H1 (cell line): ENCODE measurements at regions not wholly inside any gene's neighbourhood (a gene's known extent, or its start where the extent isn't known, plus 50 kb on each side); places are given as distances from the start of the nearest gene placed in this dataset.

Experiments
- CTCF ChIA-PET: fragments of 300-600 bp; sonication (Branson Sonifier 250); formaldehyde crosslinking; loops from one replicate; lab custom pipeline; 2021; ENCODE audit not compliant: partially characterized antibody; lab: Charles Lee
- POLR2A ChIA-PET: fragments of 300-600 bp; sonication (Branson Sonifier 250); formaldehyde crosslinking; loops from one replicate; lab custom pipeline; 2021; ENCODE audit warnings: inconsistent platforms; ENCODE audit not compliant: partially characterized antibody; lab: Charles Lee
- DNase-seq, 2 experiments: peaks; one replicate each; pipeline versions ENCODE4 v3.0.0 to v3.0.0-alpha.2; 2010 to 2022; ENCODE audit warnings: low spot score in 2 of 2, low read depth in 1 of 2, mixed read lengths in 1 of 2
- FAIRE-seq: peaks from 2 replicates; lab custom pipeline; 2011; peaks lifted over from hg19 to GRCh38; lab: Jason Lieb, UNC
- H2AFZ ChIP-seq: 2 replicates; pipeline ENCODE4 v1.8.1; 2012; ENCODE audit warnings: low read length, inconsistent platforms
- H2AK5ac ChIP-seq: 2 replicates; pipeline ENCODE4 v1.6.1; 2013; ENCODE audit warnings: low read depth, low read length
- H2BK120ac ChIP-seq: replicated peaks from 2 replicates; pipeline ENCODE3; 2013; ENCODE audit warnings: low read depth, low read length, inconsistent platforms
- H2BK12ac ChIP-seq: 2 replicates; pipeline ENCODE4 v1.6.1; 2013; ENCODE audit warnings: low read depth, low read length
- H2BK15ac ChIP-seq: 2 replicates; pipeline ENCODE4 v1.6.1; 2013; ENCODE audit warnings: low read length
- H2BK20ac ChIP-seq: 2 replicates; pipeline ENCODE4 v1.6.1; 2013; ENCODE audit warnings: low read length
- H2BK5ac ChIP-seq: 2 replicates; pipeline ENCODE4 v1.6.1; 2013; ENCODE audit warnings: low read depth, low read length
- H3K14ac ChIP-seq: 2 replicates; pipeline ENCODE4 v1.6.1; 2013; ENCODE audit warnings: inconsistent platforms; ENCODE audit not compliant: insufficient read length
- H3K18ac ChIP-seq: 2 replicates; pipeline ENCODE4 v1.6.1; 2013; ENCODE audit warnings: low read length; ENCODE audit errors: extremely low read depth
- H3K23ac ChIP-seq: 2 replicates; pipeline ENCODE4 v1.6.1; 2013; ENCODE audit warnings: inconsistent platforms; ENCODE audit not compliant: insufficient read length
- H3K23me2 ChIP-seq: 2 replicates; pipeline ENCODE4 v1.6.1; 2013; ENCODE audit warnings: low read depth, low read length
- H3K27ac ChIP-seq: 2 replicates; pipeline ENCODE4 v1.6.1; 2011; ENCODE audit warnings: low read depth, low read length, inconsistent platforms
- H3K27me3 ChIP-seq, 4 experiments: replicated peaks in 1 of 4; 1 replicate in 1 of 4; 2 replicates in 3 of 4; pipeline versions ENCODE4 v1.6.1 to v1.8.1; 2011 to 2013; ENCODE audit warnings: low read length in 3 of 4, mild to moderate bottlenecking in 3 of 4, inconsistent platforms in 2 of 4, mixed read lengths in 2 of 4, moderate library complexity in 1 of 4; ENCODE audit not compliant: control insufficient read depth in 3 of 4, insufficient read depth in 3 of 4; ENCODE audit errors: extremely low read depth in 1 of 4
- H3K36me3 ChIP-seq, 4 experiments: 2 replicates each; pipeline versions ENCODE4 v1.6.1 to v1.8.1; 2011 to 2013; ENCODE audit warnings: mild to moderate bottlenecking in 4 of 4, low read length in 3 of 4, moderate library complexity in 2 of 4, control low read depth in 1 of 4, inconsistent platforms in 1 of 4; ENCODE audit not compliant: insufficient read depth in 4 of 4, control insufficient read depth in 2 of 4
- H3K4ac ChIP-seq: replicated peaks from 2 replicates; pipeline ENCODE3; 2013; ENCODE audit warnings: low read length, low read depth, mixed read lengths, inconsistent platforms; ENCODE audit not compliant: insufficient read length
- H3K4me1 ChIP-seq, 4 experiments: replicated peaks in 1 of 4; 1 replicate in 1 of 4; 2 replicates in 3 of 4; pipeline versions ENCODE4 v1.6.1 to v1.8.1; 2011 to 2013; ENCODE audit warnings: low read length in 3 of 4, inconsistent platforms in 2 of 4, mixed read lengths in 1 of 4; ENCODE audit not compliant: insufficient read depth in 4 of 4, control insufficient read depth in 3 of 4
- H3K4me2 ChIP-seq, 2 experiments: 2 replicates each; pipeline versions ENCODE4 v1.6.1 to v1.8.1; 2011 to 2013; ENCODE audit warnings: low read depth in 2 of 2, low read length in 2 of 2, control low read depth in 1 of 2, inconsistent platforms in 1 of 2, mild to moderate bottlenecking in 1 of 2; ENCODE audit not compliant: insufficient read depth in 1 of 2
- H3K4me3 ChIP-seq, 4 experiments: fragments of 200-600, 300-600 bp in 1 of 4; sonication (generic), shearing (Covaris generic), sonication (Bioruptor Twin) in 1 of 4; 2 replicates each; pipeline versions ENCODE4 v1.5.1 to v1.8.1; 2011 to 2016; ENCODE audit warnings: low read length in 4 of 4, low read depth in 3 of 4, control low read depth in 2 of 4, inconsistent platforms in 2 of 4, mild to moderate bottlenecking in 2 of 4, mixed read lengths in 1 of 4, moderate library complexity in 1 of 4; ENCODE audit not compliant: insufficient read depth in 2 of 4; ENCODE audit errors: extremely low read depth in 1 of 4
- H3K56ac ChIP-seq: replicated peaks from 2 replicates; pipeline ENCODE3; 2013; ENCODE audit warnings: low read depth, mild to moderate bottlenecking, mixed read lengths, low read length, inconsistent platforms; ENCODE audit not compliant: insufficient read length
- H3K79me1 ChIP-seq: 2 replicates; pipeline ENCODE4 v1.6.1; 2013; ENCODE audit warnings: low read depth, low read length, control low read depth
- H3K79me2 ChIP-seq, 2 experiments: 2 replicates each; pipeline versions ENCODE4 v1.6.1 to v1.8.1; 2012 to 2013; ENCODE audit warnings: low read length in 2 of 2, mild to moderate bottlenecking in 2 of 2, inconsistent platforms in 1 of 2; ENCODE audit not compliant: insufficient read depth in 2 of 2, control insufficient read depth in 1 of 2
- H3K9ac ChIP-seq, 4 experiments: replicated peaks in 1 of 4; 1 replicate in 1 of 4; 2 replicates in 3 of 4; pipeline versions ENCODE4 v1.6.1 to v1.8.1; 2011 to 2013; ENCODE audit warnings: low read depth in 3 of 4, low read length in 3 of 4, control low read depth in 2 of 4, mild to moderate bottlenecking in 2 of 4, moderate library complexity in 2 of 4, inconsistent platforms in 1 of 4; ENCODE audit errors: extremely low read depth in 1 of 4
- H3K9me3 ChIP-seq, 2 experiments: 2 replicates each; pipeline versions ENCODE4 v1.6.1 to v1.8.1; 2012 to 2013; ENCODE audit warnings: mild to moderate bottlenecking in 2 of 2, moderate library complexity in 2 of 2, control low read depth in 1 of 2, inconsistent platforms in 1 of 2, low read depth in 1 of 2, low read length in 1 of 2, mixed read lengths in 1 of 2; ENCODE audit not compliant: insufficient read depth in 2 of 2
- H4K20me1 ChIP-seq, 2 experiments: replicated peaks in 1 of 2; 2 replicates each; pipeline versions ENCODE3 to v1.8.1; 2011 to 2013; ENCODE audit warnings: inconsistent platforms in 2 of 2, low read length in 2 of 2, mild to moderate bottlenecking in 1 of 2; ENCODE audit not compliant: insufficient read depth in 2 of 2, control insufficient read depth in 1 of 2
- H4K5ac ChIP-seq: 2 replicates; pipeline ENCODE4 v1.6.1; 2013; ENCODE audit warnings: low read length, low read depth, mixed read lengths, inconsistent platforms; ENCODE audit not compliant: insufficient read length
- H4K8ac ChIP-seq: 2 replicates; pipeline ENCODE4 v1.8.0; 2013; ENCODE audit warnings: mild to moderate bottlenecking, moderate library complexity, low read length, inconsistent platforms; ENCODE audit not compliant: insufficient read depth; ENCODE audit errors: extremely low read depth
- H4K91ac ChIP-seq: replicated peaks from 2 replicates; pipeline ENCODE3; 2013; ENCODE audit warnings: low read length, mixed read lengths, inconsistent platforms; ENCODE audit not compliant: insufficient read length
- ASH2L ChIP-seq: fragments of 200-600, 300-600 bp; sonication (generic); IDR thresholded peaks from one replicate; pipeline ENCODE4 v1.7.1; 2017; ENCODE audit warnings: low read length
- BACH1 ChIP-seq: IDR thresholded peaks from 2 replicates; pipeline ENCODE4 v1.6.1; 2012; ENCODE audit warnings: low read length, improper control_type of control experiment
- CBX8 ChIP-seq: fragments of 300-800, 300-1000 bp; sonication (generic); IDR thresholded peaks from 2 replicates; pipeline ENCODE4 v1.7.1; 2016; ENCODE audit warnings: low read depth, low read length, borderline replicate concordance
- CHD1 ChIP-seq: IDR thresholded peaks from 2 replicates; pipeline ENCODE4 v1.6.1; 2012; ENCODE audit warnings: low read depth, low read length, improper control_type of control experiment
- HDAC2 ChIP-seq, 2 experiments: fragments of 300-600 bp in 1 of 2; sonication (generic) in 1 of 2; IDR thresholded peaks; 2 replicates each; pipeline ENCODE4 v1.6.1; 2011 to 2012; ENCODE audit warnings: low read depth in 2 of 2, low read length in 2 of 2, mild to moderate bottlenecking in 2 of 2, moderate library complexity in 2 of 2, borderline replicate concordance in 1 of 2, inconsistent platforms in 1 of 2
- JUN ChIP-seq: IDR thresholded peaks from 2 replicates; pipeline ENCODE4 v1.6.1; 2011; ENCODE audit warnings: low read depth, mild to moderate bottlenecking, improper control_type of control experiment, low read length
- KDM5A ChIP-seq: fragments of 200-600 bp; IDR thresholded peaks from 2 replicates; pipeline ENCODE4 v1.7.1; 2012; ENCODE audit warnings: mild to moderate bottlenecking, low read length, inconsistent platforms, mixed read lengths
- NANOG ChIP-seq: IDR thresholded peaks from 2 replicates; pipeline ENCODE4 v1.6.1; 2011; ENCODE audit warnings: low read length, low read depth, mild to moderate bottlenecking, inconsistent platforms; ENCODE audit not compliant: insufficient read depth, poor library complexity, severe bottlenecking
- NRF1 ChIP-seq: IDR thresholded peaks from 2 replicates; pipeline ENCODE4 v1.6.1; 2011; ENCODE audit warnings: mild to moderate bottlenecking, low read depth, low read length, improper control_type of control experiment
- POU5F1 ChIP-seq: IDR thresholded peaks from 2 replicates; pipeline ENCODE4 v1.6.1; 2011; ENCODE audit warnings: low read depth, mild to moderate bottlenecking, low read length, moderate library complexity
- SRF ChIP-seq: IDR thresholded peaks from 2 replicates; pipeline ENCODE4 v1.6.1; 2011; ENCODE audit warnings: mild to moderate bottlenecking, low read depth, low read length, moderate library complexity
- TAF7 ChIP-seq: optimal IDR thresholded peaks from 2 replicates; pipeline ENCODE3; 2011; ENCODE audit warnings: low read depth, mild to moderate bottlenecking, inconsistent platforms, low read length, moderate library complexity, borderline replicate concordance
- TBP ChIP-seq: IDR thresholded peaks from 2 replicates; pipeline ENCODE4 v1.6.1; 2011; ENCODE audit warnings: low read depth, low read length, improper control_type of control experiment
- TCF12 ChIP-seq: IDR thresholded peaks from 2 replicates; pipeline ENCODE4 v1.6.1; 2011; ENCODE audit warnings: low read depth, mild to moderate bottlenecking, low read length
- ZNF274 ChIP-seq: IDR thresholded peaks from 2 replicates; pipeline ENCODE4 v1.7.0; 2012; ENCODE audit warnings: low read length, borderline replicate concordance; ENCODE audit errors: extremely low read depth
- WGBS, 2 experiments: shearing (Covaris generic) in 1 of 2; methylation state at CpG; one replicate each; pipeline versions ENCODE4 v1.1.6 to v1.1.7; 2013 to 2015; ENCODE audit warnings: low lambda C conversion rate in 2 of 2, mixed read lengths in 2 of 2, inconsistent platforms in 1 of 2, low coverage in 1 of 2, missing lambda C conversion rate in 1 of 2; ENCODE audit not compliant: insufficient replicate concordance in 2 of 2, insufficient coverage in 1 of 2, insufficient read length in 1 of 2; ENCODE audit errors: extremely low coverage in 1 of 2, missing lambda C conversion rate in 1 of 2; 5-methylcytosine and 5-hydroxymethylcytosine counted together

DNA sequence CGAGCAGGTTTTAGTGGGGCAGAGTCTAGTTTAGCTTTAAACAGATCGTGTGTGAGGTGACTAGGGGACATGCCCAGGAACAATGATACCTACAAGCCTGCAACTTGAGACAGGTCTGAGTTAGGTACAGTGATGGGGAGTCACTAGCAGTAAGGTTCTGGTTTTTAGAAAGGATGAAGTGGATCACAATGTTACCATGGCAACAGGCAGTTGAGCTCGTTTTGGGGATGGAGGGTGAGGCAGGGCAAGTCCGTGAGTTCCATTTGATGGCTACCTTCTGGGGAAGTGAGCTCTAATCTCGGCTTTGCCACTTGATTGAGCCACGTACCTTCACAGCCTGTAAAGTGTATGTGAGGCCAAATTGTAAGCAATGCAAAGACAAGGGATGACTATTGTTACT is 76.0 kb upstream of the GTF3A start:
- Histone ChIP-seq H4K91ac (no peak overlapping the region), H3K23ac (no peak overlapping the region), H2BK12ac (no peak overlapping the region), H3K27me3 (no peaks in the 10 kb centered on the region), H2BK20ac (no peak overlapping the region), H3K4me1 (peaks cover 0 to 3% (median 0%) of the 10 kb centered on the region in 4 experiments; a peak in 1 of 7 replicates), H3K56ac (no peak overlapping the region), H2BK15ac (no peak overlapping the region), H3K23me2 (no peaks in the 10 kb centered on the region), H3K18ac (no peak overlapping the region), H3K79me2 (no peaks in the 10 kb centered on the region), H3K36me3 (no peaks in the 10 kb centered on the region), H2AFZ (no peak overlapping the region), H3K4me2 (no peak overlapping the region), H3K4me3 (no peak overlapping the region), H3K4ac (no peak overlapping the region), H2BK5ac (no peak overlapping the region), H4K8ac (no peak overlapping the region), H3K27ac (no peak overlapping the region), H4K5ac (no peak overlapping the region), H4K20me1 (no peaks in the 10 kb centered on the region), H2BK120ac (no peak overlapping the region), H3K9ac (no peak overlapping the region), H3K9me3 (no peaks in the 10 kb centered on the region; a peak in 1 of 4 replicates), H2AK5ac (no peak overlapping the region), H3K79me1 (no peaks in the 10 kb centered on the region), H3K14ac (no peak overlapping the region)
- WGBS, 2 experiments = 87% methylated on average over 6 of the region's 6 CpGs; no CpG with 5 or more reads in 1 of the 2 experiments
- DNase-seq (no peak), FAIRE-seq (no peak)
- POLR2A ChIA-PET = interaction anchor here (1.0 to 2.1 kb wide), 3 partner anchors 14 to 94 kb away, joined by 4 to 6 read pairs (median 6); no protein-coding TSS in a partner anchor
- CTCF ChIA-PET = interaction anchor here (0.6 to 9.1 kb wide), 11 partner anchors 10 to 418 kb away, joined by 3 to 95 read pairs (median 4); no protein-coding TSS in a partner anchor
- no peak for TF ChIP-seq TAF7
- TF ChIP-seq POU5F1 = no peak
- no peak for TF ChIP-seq HDAC2 (IDR thresholded peaks at IDR 0.05; ENCODE audit: borderline replicate concordance in 1 of 2, low read depth in 2 of 2, low read length in 2 of 2)
- TF ChIP-seq JUN = no peak
- no peak for TF ChIP-seq TBP
- no peak for TF ChIP-seq ZNF274
- TF ChIP-seq BACH1 = no peak
- TF ChIP-seq NANOG = no peak
- no peak for TF ChIP-seq CHD1
- no peak for TF ChIP-seq KDM5A
- TF ChIP-seq TCF12 = no peak
- no peak for TF ChIP-seq CBX8
- TF ChIP-seq ASH2L = no peak
- TF ChIP-seq SRF = no peak
- TF ChIP-seq NRF1 = no peak
